CD4-positive, alpha-beta T cell treated with Interleukin-6 at 100 ng/mL for 8 hours (primary cell): ENCODE measurements at regions not wholly inside any gene's neighbourhood (a gene's known extent, or its start where the extent isn't known, plus 50 kb on each side); places are given as distances from the start of the nearest gene placed in this dataset.

Experiments used
- DNase-seq: peaks from one replicate; pipeline ENCODE4 v3.0.0-alpha.2; 2020; ENCODE audit warnings: mixed read lengths, low spot score

GRCh38 chr16:87072101-87072500 lies 245.1 kb downstream of the C16orf95 start:
- no peak for DNase-seq

DNA sequence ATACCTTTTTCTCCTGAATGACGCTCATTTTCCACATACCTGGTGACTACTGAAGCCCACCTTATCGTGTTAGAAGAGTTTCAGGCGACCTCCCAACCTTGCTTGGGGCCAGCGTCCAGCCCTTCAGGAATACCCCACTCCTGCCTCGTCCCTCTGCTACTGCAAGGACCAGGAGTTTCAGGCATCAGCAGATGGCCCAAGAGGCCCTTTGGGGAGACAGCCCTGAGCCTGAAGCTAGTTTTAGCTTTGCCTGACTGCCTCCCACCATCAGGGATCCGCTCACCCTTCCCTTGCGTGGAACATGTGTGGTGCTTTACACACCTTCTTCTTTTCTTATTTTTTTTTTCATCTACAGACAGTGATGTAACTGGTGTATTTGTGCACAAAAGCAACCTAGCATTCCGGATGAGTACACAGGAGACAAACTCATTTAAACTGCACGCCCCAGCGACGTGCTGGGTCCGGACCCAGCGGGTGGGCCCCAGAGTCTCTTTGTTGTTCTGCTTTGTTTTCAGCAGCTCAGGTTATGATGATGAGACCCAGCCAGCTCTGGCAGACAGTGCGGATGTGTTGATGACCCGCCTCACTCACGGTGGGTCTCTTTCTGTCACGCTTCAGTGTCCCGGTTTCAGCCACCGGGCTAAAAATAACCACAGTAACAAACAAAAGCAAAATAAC lies 242.4 kb downstream of the C16orf95 start:
- DNase-seq, result no peak

DNA sequence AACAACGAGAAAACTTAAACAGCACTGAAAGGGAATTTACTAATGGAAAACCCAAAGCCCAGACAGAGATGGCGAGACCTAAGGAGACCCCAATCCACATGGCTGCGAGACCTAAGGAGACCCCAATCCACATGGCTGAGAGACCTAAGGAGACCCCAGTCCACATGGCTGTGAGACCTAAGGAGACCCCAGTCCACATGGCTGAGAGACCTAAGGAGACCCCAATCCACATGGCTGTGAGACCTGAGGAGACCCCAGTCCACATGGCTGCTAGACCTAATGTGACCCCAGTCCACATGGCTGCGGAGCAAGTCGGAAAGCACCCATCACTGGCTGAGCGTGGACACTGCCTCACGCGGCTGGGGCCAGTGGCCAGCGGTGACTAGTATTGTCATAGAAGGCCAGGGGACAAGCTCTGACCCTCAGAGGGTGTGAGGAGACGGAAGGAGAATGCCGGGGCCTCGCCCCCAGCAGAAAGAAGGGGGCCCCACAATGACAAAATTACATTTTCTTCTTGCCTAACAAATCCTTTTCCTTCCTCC lies 241.8 kb downstream of the C16orf95 start:
- DNase-seq, result no peak

DNA sequence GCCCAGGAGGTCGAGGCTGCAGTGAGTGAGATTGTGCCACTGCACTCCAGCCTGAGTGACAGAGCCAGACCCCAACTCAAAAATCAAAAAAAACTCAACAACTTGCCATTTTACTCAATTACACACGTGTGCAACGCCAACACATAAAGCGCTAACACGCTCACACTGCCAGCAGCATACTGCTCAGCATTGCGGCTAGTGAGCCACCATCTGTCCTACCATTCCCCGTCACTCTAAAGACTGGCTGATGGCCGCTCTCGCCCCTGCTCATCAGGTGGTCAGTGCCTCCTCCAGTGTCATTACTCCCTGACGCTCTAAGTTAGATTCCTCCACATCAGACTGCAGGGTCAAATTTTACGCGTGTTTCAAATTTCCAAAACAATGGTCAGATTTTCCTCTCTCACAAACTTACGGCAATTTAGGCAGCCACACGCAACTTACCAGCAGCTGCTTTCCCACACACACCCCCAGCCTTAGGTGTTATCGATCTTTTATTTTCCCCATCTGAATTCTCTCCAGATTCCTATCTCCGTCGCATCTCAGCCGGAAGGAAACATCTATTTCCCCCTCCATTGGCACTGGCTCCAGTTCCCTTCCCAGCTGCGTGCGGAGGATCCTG lies 240.8 kb downstream of the C16orf95 start:
- DNase-seq, result no peak

- DNase-seq, result no peak
Measured at GRCh38 chr16:87076950-87077749, 240.0 kb downstream of the C16orf95 start.

DNA sequence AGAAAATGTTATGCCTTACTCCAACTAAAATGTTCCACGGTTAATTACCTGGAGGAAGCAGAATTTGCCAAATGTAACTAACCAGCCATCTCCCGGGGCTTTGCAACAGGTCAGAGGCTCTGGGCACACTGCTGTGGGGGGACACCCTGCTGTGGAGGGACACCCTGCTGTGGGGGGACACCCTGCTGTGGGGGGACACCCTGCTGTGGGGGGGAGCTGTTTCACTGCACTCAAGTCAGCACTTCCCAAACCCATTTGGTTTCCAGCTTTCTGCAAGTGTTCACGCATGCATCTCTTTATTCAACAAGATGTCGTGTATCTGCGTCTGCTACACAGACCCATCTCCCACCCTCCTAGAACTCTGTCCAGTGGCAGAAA lies 239.5 kb downstream of the C16orf95 start:
- DNase-seq, result no peak

GRCh38 chr16:87080571-87081167 lies 236.5 kb downstream of the C16orf95 start:
- DNase-seq, result no peak

DNA sequence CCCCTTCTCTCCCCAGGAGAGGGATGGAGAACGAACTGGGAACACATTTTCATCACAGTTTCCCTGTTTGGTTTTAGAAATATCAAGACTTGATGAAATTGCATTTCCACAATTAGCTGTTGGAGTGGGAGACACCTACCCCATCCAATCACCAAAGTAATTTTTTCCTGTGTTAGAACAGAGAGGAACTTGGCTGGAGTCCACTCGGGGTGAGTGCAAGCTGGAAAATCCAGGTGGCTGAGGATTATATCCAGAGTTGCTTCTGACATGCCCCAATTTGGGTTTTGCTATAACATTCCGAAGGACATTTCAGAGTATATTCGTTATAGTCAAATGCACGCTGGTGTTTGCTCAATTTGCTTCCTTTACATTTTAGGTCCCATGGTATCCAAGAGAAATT lies 231.8 kb downstream of the C16orf95 start:
- no peak for DNase-seq

GRCh38 chr16:87086156-87086555 lies 231.0 kb downstream of the C16orf95 start:
- DNase-seq, result no peak

DNA sequence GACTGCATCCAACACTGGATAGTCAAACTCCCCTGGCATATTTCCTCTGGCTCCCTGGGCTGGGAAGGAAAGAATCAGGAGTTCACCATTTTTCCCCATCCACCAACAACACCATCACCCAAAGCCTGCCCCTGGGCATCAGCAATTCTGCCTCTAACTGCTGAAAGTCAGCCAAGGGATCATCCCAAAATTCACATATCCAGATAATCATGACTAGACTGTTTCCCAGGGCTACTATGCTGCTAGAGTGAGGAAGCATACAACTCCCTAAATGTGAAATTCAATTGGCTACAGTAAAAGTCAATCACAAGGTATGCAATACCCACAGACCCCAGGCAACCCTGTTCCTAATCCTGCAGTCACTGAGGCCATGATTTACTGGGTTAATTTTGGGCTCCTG lies 230.6 kb downstream of the C16orf95 start:
- DNase-seq, result no peak

DNA sequence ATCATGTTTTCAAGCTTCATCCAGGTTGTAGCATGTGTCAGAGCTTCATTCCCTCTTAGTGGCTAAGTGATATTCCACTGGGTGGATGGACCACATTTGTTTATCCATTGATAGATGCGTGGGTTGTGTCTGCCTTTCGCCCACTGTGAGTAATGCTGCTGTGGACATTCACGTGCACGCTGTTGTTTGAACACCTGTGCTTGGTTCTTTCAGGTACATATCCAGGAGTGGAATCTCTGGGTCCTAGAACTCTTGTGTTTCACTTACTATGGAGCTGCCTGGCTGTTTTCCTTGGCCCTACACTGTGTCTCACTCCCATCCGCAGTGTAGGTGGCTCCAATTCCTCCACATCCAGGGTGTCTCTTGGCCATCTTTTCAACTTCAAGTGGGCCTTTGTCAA lies 224.2 kb downstream of the C16orf95 start:
- DNase-seq, result no peak

- DNase-seq, result no peak
Measured at GRCh38 chr16:87093804-87094555, 223.2 kb downstream of the C16orf95 start.

- DNase-seq, result no peak
Measured at GRCh38 chr16:87094556-87094865, 222.7 kb downstream of the C16orf95 start.

GRCh38 chr16:87095271-87095670 lies 221.9 kb downstream of the C16orf95 start:
- no peak for DNase-seq

DNA sequence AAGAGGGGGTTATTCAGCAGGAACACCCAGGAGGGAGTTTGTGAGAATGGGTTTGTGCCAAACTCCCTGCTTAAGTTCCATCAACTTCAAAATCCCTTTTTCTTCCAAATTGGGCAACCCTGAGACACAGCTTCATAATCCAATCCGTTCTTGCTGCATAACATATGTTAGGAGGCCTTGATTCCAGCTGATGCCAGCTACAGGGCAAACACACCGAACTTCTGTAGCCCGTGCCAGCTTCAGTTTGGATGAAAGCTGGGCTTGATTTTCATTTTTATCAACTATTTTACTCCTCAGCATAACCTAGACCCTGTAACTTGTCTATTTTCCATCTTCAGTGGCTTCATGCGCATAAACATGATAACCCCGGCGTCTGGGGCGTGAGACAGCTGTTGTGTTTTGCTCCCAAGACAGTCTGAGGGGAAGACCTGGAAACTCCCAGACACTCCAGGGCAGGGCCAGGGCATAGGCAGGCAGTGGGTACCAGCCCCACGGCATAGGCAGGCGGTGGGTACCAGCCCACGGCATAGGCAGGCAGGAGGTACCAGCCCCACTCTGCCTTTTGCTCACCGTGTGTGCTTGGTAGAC lies 220.4 kb downstream of the C16orf95 start:
- DNase-seq, result no peak

GRCh38 chr16:87098361-87098760 lies 218.8 kb downstream of the C16orf95 start:
- DNase-seq, result no peak

GRCh38 chr16:87098976-87099720 lies 218.0 kb downstream of the C16orf95 start:
- no peak for DNase-seq

- no peak for DNase-seq
Measured at GRCh38 chr16:87100306-87101058, 216.7 kb downstream of the C16orf95 start.

DNA sequence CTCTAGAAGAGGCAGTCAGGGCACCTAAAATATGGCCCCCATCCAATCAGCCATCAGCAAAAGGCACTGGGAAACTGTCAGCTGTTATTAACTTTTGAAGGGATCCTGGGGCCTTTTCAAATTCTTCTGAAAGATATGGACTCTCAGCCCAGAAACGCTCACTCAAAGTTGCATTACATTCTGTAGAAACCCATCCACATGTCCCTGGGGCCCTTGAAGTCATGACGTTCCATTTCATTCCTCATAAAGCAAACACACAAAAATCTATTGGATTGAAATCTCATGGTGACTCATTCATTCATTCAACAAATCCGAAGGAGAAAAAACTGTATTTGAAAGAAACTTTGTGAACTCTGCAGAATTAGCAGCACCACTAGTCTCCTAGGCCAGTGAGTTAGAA lies 215.3 kb downstream of the C16orf95 start:
- DNase-seq, result no peak

DNA sequence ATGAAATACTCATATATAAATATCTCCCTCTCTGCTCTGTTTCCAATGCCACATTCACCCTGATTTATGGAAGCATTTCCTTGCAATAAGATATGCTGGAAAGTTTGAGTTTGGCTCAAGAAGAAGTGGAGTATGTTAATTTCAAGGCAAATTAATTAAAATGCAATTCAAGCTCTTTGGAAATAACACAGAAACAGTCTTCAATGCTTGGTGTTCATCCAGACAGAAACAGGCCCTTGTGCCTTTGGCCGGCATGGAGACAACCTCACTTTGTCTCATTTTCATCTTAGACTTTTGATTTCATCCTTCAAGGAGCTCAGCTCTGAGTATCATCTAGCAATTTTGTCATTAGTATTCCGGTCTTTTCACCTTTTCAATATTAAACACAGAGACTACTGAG lies 210.0 kb downstream of the C16orf95 start:
- DNase-seq, result no peak
